HAP-1 (cell line): ENCODE measurements at regions not wholly inside any gene's neighbourhood (a gene's known extent, or its start where the extent isn't known, plus 50 kb on each side); places are given as distances from the start of the nearest gene placed in this dataset.

Source experiments
- DNase-seq, 2 experiments: peaks; one replicate each; pipeline ENCODE4 v3.0.0-alpha.2; 2016 to 2020; ENCODE audit warnings: low spot score in 2 of 2
- H3K27me3 ChIP-seq: fragments of 250-450 bp; sonication (Bioruptor Pico); 2 replicates; pipeline ENCODE4 v1.5.1; 2020; ENCODE audit warnings: low read depth, mild to moderate bottlenecking, moderate library complexity
- H3K36me3 ChIP-seq: fragments of 250-450 bp; sonication (Bioruptor Pico); replicated peaks from 2 replicates; pipeline ENCODE4 v1.5.1; 2020; ENCODE audit warnings: mild to moderate bottlenecking
- H3K4me1 ChIP-seq: fragments of 250-450 bp; sonication (Bioruptor Pico); 2 replicates; pipeline ENCODE4 v1.5.1; 2020; ENCODE audit warnings: mild to moderate bottlenecking
- H3K4me3 ChIP-seq: fragments of 250-450 bp; sonication (Bioruptor Pico); 2 replicates; pipeline ENCODE4 v1.5.1; 2020; ENCODE audit warnings: mild to moderate bottlenecking, moderate library complexity
- H3K9me3 ChIP-seq: fragments of 250-450 bp; sonication (Bioruptor Pico); 2 replicates; pipeline ENCODE4 v1.5.1; 2020; ENCODE audit warnings: mild to moderate bottlenecking, moderate library complexity
- in situ Hi-C: fragments of 300-500 bp; cut with MboI; formaldehyde crosslinking; loops from 3 replicates; pipeline ENCODE4 v1.14.3; 2020; ENCODE audit warnings: low sequenced_read_pairs, inconsistent platforms, mixed read lengths

- Histone ChIP-seq H3K27me3 (no peaks in the 10 kb centered on the region), H3K36me3 (no peaks in the 10 kb centered on the region), H3K4me3 (no peak overlapping the region), H3K9me3 (no peaks in the 10 kb centered on the region), H3K4me1 (peaks cover 14% of the 10 kb centered on the region)
- DNase-seq = peak in 1 of 2 experiments; percentile 20
- in situ Hi-C loops = no loop called here
Measured at GRCh38 chr4:62550121-62550520, 1350.0 kb downstream of the ADGRL3 start.

- DNase-seq = peak in 1 of 2 experiments; percentile 94
- Histone ChIP-seq H3K4me1 (peaks cover 14% of the 10 kb centered on the region), H3K9me3 (no peaks in the 10 kb centered on the region), H3K4me3 (no peak overlapping the region), H3K27me3 (no peaks in the 10 kb centered on the region), H3K36me3 (no peaks in the 10 kb centered on the region)
- in situ Hi-C loops = no loop called here
Measured at GRCh38 chr4:62549601-62550000, 1349.5 kb downstream of the ADGRL3 start.

GRCh38 chr4:62548765-62549164 lies 1348.6 kb downstream of the ADGRL3 start:
- DNase-seq = no peak
- H3K9me3 ChIP-seq = no peaks in the 10 kb centered on the region
- peaks cover 14% of the 10 kb centered on the region for H3K4me1 ChIP-seq
- no peak overlapping the region for H3K4me3 ChIP-seq
- no peaks in the 10 kb centered on the region for H3K36me3 ChIP-seq
- H3K27me3 ChIP-seq = no peaks in the 10 kb centered on the region
- in situ Hi-C loops = no loop called here

GRCh38 chr4:62548108-62548524 lies 1348.0 kb downstream of the ADGRL3 start:
- in situ Hi-C loops = no loop called here
- Histone ChIP-seq H3K27me3 (no peaks in the 10 kb centered on the region), H3K9me3 (no peaks in the 10 kb centered on the region), H3K4me3 (no peak overlapping the region), H3K36me3 (no peaks in the 10 kb centered on the region), H3K4me1 (peaks cover 14% of the 10 kb centered on the region)
- DNase-seq = peak in 1 of 2 experiments; percentile 22

- in situ Hi-C loops = no loop called here
Measured at GRCh38 chr4:62544428-62544827, 1344.3 kb downstream of the ADGRL3 start.

GRCh38 chr4:62543002-62543401 lies 1342.9 kb downstream of the ADGRL3 start:
- Histone ChIP-seq H3K27me3 (no peaks in the 10 kb centered on the region), H3K36me3 (no peaks in the 10 kb centered on the region), H3K4me1 (no peaks in the 10 kb centered on the region; the same call in 1 of the 2 replicates), H3K9me3 (no peaks in the 10 kb centered on the region), H3K4me3 (no peak overlapping the region)
- in situ Hi-C loops = no loop called here
- DNase-seq = no peak

More at GRCh38 chr4:62544428-62544827, 1344.3 kb downstream of the ADGRL3 start:
- H3K36me3 ChIP-seq = no peaks in the 10 kb centered on the region
- no peak overlapping the region for H3K4me3 ChIP-seq
- H3K27me3 ChIP-seq = no peaks in the 10 kb centered on the region
- H3K4me1 ChIP-seq = peaks cover 6% of the 10 kb centered on the region
- no peak for DNase-seq
- no peaks in the 10 kb centered on the region for H3K9me3 ChIP-seq

- no peak for DNase-seq
- H3K9me3 ChIP-seq = no peaks in the 10 kb centered on the region
- in situ Hi-C loops = no loop called here
- H3K27me3 ChIP-seq = no peaks in the 10 kb centered on the region
- no peaks in the 10 kb centered on the region for H3K36me3 ChIP-seq
- no peaks in the 10 kb centered on the region for H3K4me1 ChIP-seq
- no peak overlapping the region for H3K4me3 ChIP-seq
Measured at GRCh38 chr4:62533573-62533972, 1333.4 kb downstream of the ADGRL3 start.

- no peaks in the 10 kb centered on the region for H3K4me1 ChIP-seq
- no peak for DNase-seq
- H3K36me3 ChIP-seq = no peaks in the 10 kb centered on the region
- no peaks in the 10 kb centered on the region for H3K9me3 ChIP-seq
- H3K27me3 ChIP-seq = no peaks in the 10 kb centered on the region
- no peak overlapping the region for H3K4me3 ChIP-seq
- in situ Hi-C loops = no loop called here
Measured at GRCh38 chr4:62531731-62532130, 1331.6 kb downstream of the ADGRL3 start.

- H3K27me3 ChIP-seq = no peaks in the 10 kb centered on the region
- no peaks in the 10 kb centered on the region for H3K4me1 ChIP-seq
- no peaks in the 10 kb centered on the region for H3K9me3 ChIP-seq
- no peak for DNase-seq
- no peaks in the 10 kb centered on the region for H3K36me3 ChIP-seq
- no peak overlapping the region for H3K4me3 ChIP-seq
- in situ Hi-C loops = no loop called here
Measured at GRCh38 chr4:62531264-62531663, 1331.1 kb downstream of the ADGRL3 start.

- H3K36me3 ChIP-seq = no peaks in the 10 kb centered on the region
- H3K4me3 ChIP-seq = no peak overlapping the region
- H3K4me1 ChIP-seq = no peaks in the 10 kb centered on the region
- H3K9me3 ChIP-seq = no peaks in the 10 kb centered on the region
- in situ Hi-C loops = no loop called here
- no peaks in the 10 kb centered on the region for H3K27me3 ChIP-seq
- no peak for DNase-seq
Measured at GRCh38 chr4:62528874-62529273, 1328.7 kb downstream of the ADGRL3 start.

- DNase-seq = no peak
- no peaks in the 10 kb centered on the region for H3K36me3 ChIP-seq
- no peaks in the 10 kb centered on the region for H3K27me3 ChIP-seq
- H3K4me3 ChIP-seq = no peak overlapping the region
- H3K4me1 ChIP-seq = no peaks in the 10 kb centered on the region
- H3K9me3 ChIP-seq = no peaks in the 10 kb centered on the region
- in situ Hi-C loops = no loop called here
Measured at GRCh38 chr4:62526671-62527070, 1326.5 kb downstream of the ADGRL3 start.

GRCh38 chr4:62523256-62523655 lies 1323.1 kb downstream of the ADGRL3 start:
- H3K9me3 ChIP-seq = no peaks in the 10 kb centered on the region
- no peaks in the 10 kb centered on the region for H3K36me3 ChIP-seq
- H3K27me3 ChIP-seq = no peaks in the 10 kb centered on the region
- DNase-seq = no peak
- in situ Hi-C loops = no loop called here
- 0 out of 2 replicates have a peak, but pooled peaks cover 3% of the 10 kb centered on the region for H3K4me1 ChIP-seq
- no peak overlapping the region for H3K4me3 ChIP-seq

- no peak for DNase-seq
- Histone ChIP-seq H3K9me3 (no peaks in the 10 kb centered on the region), H3K4me1 (0 out of 2 replicates have a peak, but pooled peaks cover 3% of the 10 kb centered on the region), H3K4me3 (no peak overlapping the region), H3K36me3 (no peaks in the 10 kb centered on the region), H3K27me3 (no peaks in the 10 kb centered on the region)
- in situ Hi-C loops = no loop called here
Measured at GRCh38 chr4:62522273-62522672, 1322.1 kb downstream of the ADGRL3 start.

GRCh38 chr4:62517716-62518115 lies 1317.6 kb downstream of the ADGRL3 start:
- peaks cover 23% of the 10 kb centered on the region for H3K4me1 ChIP-seq
- H3K27me3 ChIP-seq = no peaks in the 10 kb centered on the region
- H3K9me3 ChIP-seq = no peaks in the 10 kb centered on the region
- DNase-seq = no peak
- no peaks in the 10 kb centered on the region for H3K36me3 ChIP-seq
- in situ Hi-C loops = no loop called here
- H3K4me3 ChIP-seq = no peak overlapping the region

GRCh38 chr4:62513306-62513705 lies 1313.2 kb downstream of the ADGRL3 start:
- no peaks in the 10 kb centered on the region for H3K9me3 ChIP-seq
- H3K36me3 ChIP-seq = no peaks in the 10 kb centered on the region
- no peaks in the 10 kb centered on the region for H3K27me3 ChIP-seq
- no peak overlapping the region for H3K4me3 ChIP-seq
- no peak for DNase-seq
- in situ Hi-C loops = no loop called here
- peaks cover 20% of the 10 kb centered on the region for H3K4me1 ChIP-seq
